HEK293T (cell line): ENCODE measurements at regions not wholly inside any gene's neighbourhood (a gene's known extent, or its start where the extent isn't known, plus 50 kb on each side); places are given as distances from the start of the nearest gene placed in this dataset.
"Not testable (repeated sequence)": the region's sequence is repeated elsewhere in the genome, so short reads cannot be mapped to it uniquely, and the experiment has no call there.

ENCODE experiments used
- CTCF ChIA-PET: fragments of 350-600 bp; formaldehyde crosslinking; extraction: SDS; loops from one replicate; lab custom pipeline; 2021; ENCODE audit warnings: antibody characterized with exemption, inconsistent platforms; lab: Yijun Ruan, JAX
- POLR2A ChIA-PET: fragments of 350-600 bp; formaldehyde crosslinking; extraction: SDS; loops from one replicate; lab custom pipeline; 2020; ENCODE audit warnings: antibody characterized with exemption, inconsistent platforms; lab: Yijun Ruan, JAX
- DNase-seq: peaks from one replicate; pipeline ENCODE4 v3.0.0; 2012; ENCODE audit warnings: mixed read lengths; ENCODE audit errors: extremely low spot score
- ARNT ChIP-seq: fragments of 450-650 bp; IDR thresholded peaks from 2 replicates; pipeline ENCODE4 v1.6.1; 2017; ENCODE audit warnings: mild to moderate bottlenecking
- BHLHE40 ChIP-seq: fragments of 450-650 bp; IDR thresholded peaks from 2 replicates; pipeline ENCODE4 v1.6.1; 2016; ENCODE audit warnings: mild to moderate bottlenecking, moderate library complexity, borderline replicate concordance
- CTBP1 ChIP-seq: fragments of 450-650 bp; IDR thresholded peaks from 2 replicates; pipeline ENCODE4 v1.6.1; 2016; ENCODE audit warnings: borderline replicate concordance
- ELF4 ChIP-seq: fragments of 450-650 bp; IDR thresholded peaks from 2 replicates; pipeline ENCODE4 v1.6.1; 2017; ENCODE audit warnings: antibody characterized with exemption
- FOXA1 ChIP-seq: fragments of 450-650 bp; IDR thresholded peaks from 2 replicates; pipeline ENCODE4 v1.6.1; 2016; ENCODE audit warnings: mild to moderate bottlenecking
- FOXK2 ChIP-seq: fragments of 450-650 bp; IDR thresholded peaks from 2 replicates; pipeline ENCODE4 v1.6.1; 2016; ENCODE audit warnings: mild to moderate bottlenecking
- FOXM1 ChIP-seq: fragments of 450-650 bp; IDR thresholded peaks from 2 replicates; pipeline ENCODE4 v1.6.1; 2017; ENCODE audit warnings: mild to moderate bottlenecking, borderline replicate concordance
- HDGF ChIP-seq: fragments of 450-650 bp; IDR thresholded peaks from 2 replicates; pipeline ENCODE4 v1.6.1; 2017; ENCODE audit warnings: antibody characterized with exemption, borderline replicate concordance
- L3MBTL2 ChIP-seq: fragments of 450-650 bp; conservative IDR thresholded peaks from 2 replicates; pipeline ENCODE4 v1.6.1; 2016; ENCODE audit warnings: mild to moderate bottlenecking
- LEF1 ChIP-seq: fragments of 450-650 bp; IDR thresholded peaks from 2 replicates; pipeline ENCODE4 v1.6.1; 2017; ENCODE audit warnings: mild to moderate bottlenecking, borderline replicate concordance
- NFRKB ChIP-seq: fragments of 450-650 bp; IDR thresholded peaks from 2 replicates; pipeline ENCODE4 v1.6.1; 2016; ENCODE audit warnings: mild to moderate bottlenecking, moderate library complexity
- PKNOX1 ChIP-seq: fragments of 450-650 bp; IDR thresholded peaks from 2 replicates; pipeline ENCODE4 v1.6.1; 2016
- SP1 ChIP-seq: fragments of 450-650 bp; IDR thresholded peaks from 2 replicates; pipeline ENCODE4 v1.6.1; 2017
- SUZ12 ChIP-seq: fragments of 450-650 bp; IDR thresholded peaks from 2 replicates; pipeline ENCODE4 v1.6.1; 2016; ENCODE audit warnings: mild to moderate bottlenecking
- TARDBP ChIP-seq: fragments of 450-650 bp; IDR thresholded peaks from 2 replicates; pipeline ENCODE4 v1.6.1; 2016
- ZNF384 ChIP-seq: fragments of 450-650 bp; IDR thresholded peaks from 2 replicates; pipeline ENCODE4 v1.6.1; 2016

GRCh38 chr16:17747081-17747756, 276.5 kb upstream of the XYLT1 start:
- ChIA-PET POLR2A (no interaction called here), CTCF (no interaction called here)
- TF ChIP-seq LEF1 = no peak
- no peak for DNase-seq

- no peak for DNase-seq
Measured at GRCh38 chr16:17744921-17745572, 274.3 kb upstream of the XYLT1 start.

GRCh38 chr16:17743578-17743977, 272.8 kb upstream of the XYLT1 start:
- DNase-seq = no peak
- POLR2A ChIA-PET = no interaction called here

More at GRCh38 chr16:17744921-17745572, 274.3 kb upstream of the XYLT1 start:
- POLR2A ChIA-PET = no interaction called here
- CTCF ChIA-PET = no interaction called here
- TF ChIP-seq TARDBP (no peak), PKNOX1 (no peak), NFRKB (no peak), ELF4 (no peak), FOXA1 (no peak), SP1 (no peak), FOXM1 (no peak), FOXK2 (no peak), HDGF (no peak), ARNT (no peak), SUZ12 (no peak), CTBP1 (no peak), BHLHE40 (no peak), ZNF384 (no peak), LEF1 (no peak), L3MBTL2 (no peak)

GRCh38 chr16:17743158-17743557, 272.4 kb upstream of the XYLT1 start:
- ChIA-PET CTCF (no interaction called here), POLR2A (no interaction called here)
- TF ChIP-seq ZNF384 (no peak), CTBP1 (no peak), FOXK2 (no peak), L3MBTL2 (no peak), TARDBP (no peak), FOXA1 (no peak), PKNOX1 (no peak), HDGF (no peak), LEF1 (no peak), FOXM1 (no peak), BHLHE40 (no peak)

More at GRCh38 chr16:17743578-17743977, 272.8 kb upstream of the XYLT1 start:
- CTCF ChIA-PET = no interaction called here
- TF ChIP-seq CTBP1 (no peak), SUZ12 (no peak), FOXK2 (no peak), ZNF384 (no peak), LEF1 (no peak), ARNT (no peak), ELF4 (no peak), L3MBTL2 (no peak), SP1 (no peak), BHLHE40 (no peak), HDGF (no peak)

GRCh38 chr16:17735099-17735498, 264.3 kb upstream of the XYLT1 start:
- CTCF ChIA-PET, DNase-seq, POLR2A ChIA-PET: not testable (repeated sequence)

More at GRCh38 chr16:17743158-17743557, 272.4 kb upstream of the XYLT1 start:
- no peak for DNase-seq

- ChIA-PET CTCF (interaction anchor here (0.7 kb wide), 1 partner anchor 75 kb away, joined by 4 read pairs; no protein-coding TSS in a partner anchor), POLR2A (no interaction called here)
- no peak for DNase-seq
- TF ChIP-seq FOXM1 (no peak), ARNT (no peak), SUZ12 (no peak), LEF1 (no peak), ELF4 (no peak), FOXA1 (no peak), SP1 (no peak), ZNF384 (no peak), BHLHE40 (no peak), L3MBTL2 (no peak), PKNOX1 (no peak), TARDBP (no peak), FOXK2 (no peak), CTBP1 (no peak), HDGF (no peak), NFRKB (no peak)
Measured at GRCh38 chr16:17729820-17730219, 259.1 kb upstream of the XYLT1 start.
